HG03066 (cell line): ENCODE measurements at regions not wholly inside any gene's neighbourhood (a gene's known extent, or its start where the extent isn't known, plus 50 kb on each side); places are given as distances from the start of the nearest gene placed in this dataset.

Experiments used
- ATAC-seq: cut with Tn5 transposase; IDR thresholded peaks from one replicate; pipeline ENCODE4 v1.9.1; 2021; ENCODE audit warnings: low read depth; ENCODE audit not compliant: unreplicated experiment

DNA sequence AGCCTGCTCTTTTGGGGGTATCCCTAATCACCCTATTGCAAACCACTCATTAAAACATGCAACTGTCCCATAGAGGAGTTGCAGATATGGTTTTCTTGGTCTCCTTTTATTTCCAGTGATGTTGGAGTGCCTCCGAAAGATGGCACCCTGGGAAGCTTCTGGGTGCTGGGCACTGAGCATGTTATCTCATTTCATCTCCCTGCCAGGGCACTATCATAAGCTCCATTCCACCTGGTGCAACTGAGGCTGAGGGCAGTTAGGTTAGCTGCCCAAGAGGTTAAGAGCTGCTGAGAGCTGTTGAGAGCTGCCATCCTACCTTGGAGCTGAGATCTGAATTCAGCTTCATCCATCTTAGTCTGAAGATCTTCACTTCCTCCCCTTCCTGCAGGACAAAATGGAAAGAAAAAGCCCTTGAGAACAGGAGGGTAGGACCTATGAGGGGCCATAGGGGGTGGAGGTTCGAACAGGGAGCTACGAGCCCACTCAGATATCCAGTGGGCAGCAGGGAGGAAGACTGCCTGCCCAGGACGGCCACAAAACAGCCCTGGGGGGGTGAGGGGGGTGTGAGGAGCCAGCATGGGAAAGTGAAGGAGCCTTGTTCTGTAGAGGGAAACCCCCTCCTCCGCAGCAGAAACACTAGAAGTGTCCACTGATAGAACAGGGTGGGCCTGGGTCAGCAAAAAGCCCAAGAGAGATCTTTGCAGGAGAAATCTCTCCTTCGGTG, 202.5 kb downstream of the ZFP36L2 start:
- ATAC-seq: no peak

- no peak for ATAC-seq
These were observed 203.5 kb downstream of the ZFP36L2 start for GRCh38 chr2:43022896-43023295.

DNA sequence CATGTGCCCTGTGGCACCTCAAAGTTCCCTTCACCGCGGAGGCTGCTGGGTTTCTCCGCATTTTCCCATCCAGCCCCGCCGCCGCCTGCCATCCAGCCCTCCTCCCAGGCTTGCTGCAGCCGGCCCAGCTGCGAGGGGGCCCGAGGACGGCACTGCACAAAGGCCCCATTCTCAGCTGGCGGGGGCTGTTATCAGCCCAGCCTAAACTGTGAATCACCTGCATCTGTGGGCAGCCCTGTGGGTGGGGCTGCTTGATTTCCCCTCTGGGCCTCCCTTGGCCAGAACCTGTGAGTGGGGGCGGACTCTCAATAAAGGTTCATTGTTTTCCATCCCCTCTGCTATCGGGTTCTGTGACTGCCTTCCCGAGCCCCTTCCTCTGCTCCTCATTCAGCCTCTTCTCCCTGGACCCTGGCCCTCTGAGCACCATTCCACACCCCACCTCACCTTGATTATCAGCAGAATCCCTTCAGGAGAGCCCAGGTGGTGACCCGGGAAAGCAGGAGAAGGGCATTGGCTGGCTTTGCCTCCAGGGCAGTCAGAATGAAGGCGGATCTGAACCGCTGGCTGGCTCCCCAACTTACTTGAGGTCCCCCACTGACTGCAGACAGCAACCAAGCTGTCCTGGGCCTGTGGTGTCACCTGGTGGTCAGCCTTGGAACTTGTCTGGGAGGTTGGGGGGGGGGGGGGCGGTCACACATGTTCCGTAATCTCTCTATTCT, 204.5 kb downstream of the ZFP36L2 start:
- ATAC-seq: no peak

DNA sequence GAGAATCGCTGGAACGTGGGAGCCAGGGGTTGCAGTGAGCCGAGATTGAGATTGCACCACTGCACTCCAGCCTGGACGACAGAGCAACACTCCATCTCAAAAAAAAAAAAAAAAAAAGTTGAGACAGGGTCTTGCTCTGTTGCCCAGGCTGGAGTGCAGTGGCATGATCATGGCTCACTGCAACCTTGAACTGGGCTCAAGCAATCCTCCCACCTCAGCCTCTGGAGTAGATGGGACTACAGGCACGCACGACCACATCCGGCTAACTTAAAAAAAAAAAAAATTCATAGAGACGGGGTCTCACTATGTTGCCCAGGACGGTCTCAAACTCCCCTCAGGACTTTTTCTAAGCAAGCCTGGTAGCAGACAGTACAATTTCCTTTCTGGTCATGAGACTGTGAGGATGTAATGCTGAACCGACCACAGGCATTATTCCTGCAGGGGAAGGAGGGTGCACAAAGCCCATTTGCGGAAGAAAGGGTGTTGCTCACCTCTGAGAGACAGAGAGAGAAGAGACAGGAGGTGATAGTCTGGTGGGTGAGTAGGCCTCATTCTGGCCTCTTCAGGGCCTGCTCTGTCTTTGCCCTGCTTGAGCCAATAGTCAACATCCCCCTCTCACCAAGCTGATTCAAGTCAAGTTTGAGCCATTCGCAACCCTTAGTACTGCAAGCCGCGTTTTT, 205.3 kb downstream of the ZFP36L2 start:
- ATAC-seq: no peak

DNA sequence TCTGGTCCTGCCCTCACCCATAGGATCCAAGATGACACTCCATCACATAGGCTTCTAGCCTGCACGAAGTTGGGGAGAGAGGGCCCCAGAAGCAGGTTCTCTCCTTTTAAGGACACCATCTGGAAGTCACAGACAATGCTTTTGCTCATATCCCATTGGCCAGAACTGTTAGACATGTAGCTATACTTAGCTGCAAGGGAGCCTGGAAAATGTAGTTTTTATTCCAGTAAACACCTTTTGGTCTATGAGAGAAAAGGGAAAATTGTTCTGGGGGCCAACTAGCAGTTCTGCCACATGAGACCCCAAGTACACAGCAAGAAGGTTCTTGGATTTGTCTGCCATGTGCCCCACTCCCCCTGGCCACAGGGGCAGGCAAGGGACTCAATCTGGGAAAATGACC, 206.1 kb downstream of the ZFP36L2 start:
- no peak for ATAC-seq

DNA sequence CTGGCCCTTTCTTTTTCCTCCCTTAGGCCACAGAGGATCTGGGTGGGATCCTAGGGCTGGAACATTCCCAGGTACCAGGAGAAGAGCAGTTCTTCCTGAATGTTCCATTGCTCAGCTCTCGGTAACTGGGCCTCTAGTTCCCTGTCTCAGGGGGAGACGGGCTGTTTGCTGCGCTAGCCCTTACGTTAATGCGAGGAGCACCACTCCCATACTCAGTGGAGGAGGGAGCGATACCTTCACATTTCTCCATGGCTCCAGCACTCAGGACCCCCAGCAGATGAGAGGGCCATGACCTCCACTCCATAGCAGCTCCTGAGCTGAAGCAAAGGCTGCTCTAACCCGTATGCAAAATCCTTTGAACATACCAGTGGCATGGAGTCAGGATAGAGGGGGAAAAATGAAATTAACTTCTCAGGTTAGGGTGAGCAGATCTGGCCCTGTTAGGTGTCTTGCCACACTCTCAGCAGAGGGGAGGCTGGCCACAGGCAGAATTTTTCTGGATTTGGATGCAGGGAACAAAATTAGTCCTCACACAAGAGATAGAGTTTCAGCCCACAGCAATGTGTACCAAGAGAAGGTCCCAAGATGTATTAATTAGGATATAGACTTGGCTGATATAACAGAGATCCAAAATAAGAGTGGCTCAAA, 206.7 kb downstream of the ZFP36L2 start:
- ATAC-seq: no peak

GRCh38 chr2:43019025-43019367, 207.4 kb downstream of the ZFP36L2 start:
- ATAC-seq: no peak

- no peak for ATAC-seq
These were observed 208.0 kb downstream of the ZFP36L2 start for GRCh38 chr2:43018179-43019024.

DNA sequence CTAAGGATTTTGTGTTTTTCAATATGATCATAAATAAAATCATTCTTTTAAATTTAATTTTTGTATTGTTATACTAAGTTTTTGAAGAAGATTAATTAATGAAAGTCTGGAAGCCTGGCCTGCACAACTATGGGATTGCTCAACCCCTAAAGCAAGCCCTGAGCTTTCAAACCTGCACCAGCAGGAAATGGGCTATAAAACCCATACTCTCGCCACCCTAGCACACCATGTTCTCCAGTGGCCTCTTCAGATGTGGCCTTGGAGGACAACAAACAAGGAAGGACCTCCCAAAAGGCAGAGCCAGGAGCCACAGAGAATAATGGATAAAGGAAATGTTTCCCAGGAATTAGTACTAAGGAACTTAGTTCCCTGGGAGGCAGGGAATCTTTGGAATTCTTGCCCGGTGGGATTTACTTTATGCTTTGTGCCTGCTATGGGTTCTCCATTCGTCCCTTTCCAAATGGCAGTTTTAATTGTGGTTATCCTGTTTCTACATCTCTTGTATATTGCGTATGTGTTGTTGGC, 212.5 kb downstream of the ZFP36L2 start:
- no peak for ATAC-seq

GRCh38 chr2:43012966-43013365, 213.4 kb downstream of the ZFP36L2 start:
- no peak for ATAC-seq

GRCh38 chr2:43011158-43011491, 215.3 kb downstream of the ZFP36L2 start:
- ATAC-seq: no peak

DNA sequence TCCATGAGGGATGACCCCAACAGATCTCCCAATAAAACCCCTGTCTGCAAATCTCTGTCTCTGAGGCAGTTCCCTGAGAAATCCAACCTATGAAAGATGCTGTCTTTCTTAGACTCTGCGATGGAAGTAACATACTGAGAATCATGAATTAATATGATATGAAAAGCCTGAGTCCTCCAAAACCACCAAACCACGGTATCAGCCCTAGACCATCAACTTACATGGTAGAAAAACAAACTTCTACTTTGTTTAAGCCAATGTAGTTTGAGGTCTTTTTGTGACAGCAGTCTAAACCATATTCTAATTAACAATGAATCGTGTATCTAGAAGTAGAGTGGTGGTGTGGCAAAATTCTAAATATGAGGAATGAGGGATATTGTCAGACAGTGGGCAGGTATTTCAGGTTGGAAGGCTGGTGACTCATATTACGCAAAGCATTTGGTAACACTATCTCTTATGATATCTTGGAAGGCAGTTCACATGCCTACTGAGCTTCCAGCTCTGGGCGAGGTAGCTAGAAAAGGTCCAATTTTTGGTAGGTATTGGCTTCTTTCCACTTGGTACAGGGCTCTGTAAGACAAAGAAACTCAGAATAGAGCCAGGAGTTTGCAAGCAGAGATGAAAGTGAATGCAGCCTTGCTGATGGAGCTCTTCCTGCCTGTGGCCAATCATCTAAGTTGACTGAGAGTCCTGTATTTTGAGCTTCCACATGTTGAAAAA, 215.8 kb downstream of the ZFP36L2 start:
- no peak for ATAC-seq

- no peak for ATAC-seq
These were observed 217.0 kb downstream of the ZFP36L2 start for GRCh38 chr2:43009448-43009847.

DNA sequence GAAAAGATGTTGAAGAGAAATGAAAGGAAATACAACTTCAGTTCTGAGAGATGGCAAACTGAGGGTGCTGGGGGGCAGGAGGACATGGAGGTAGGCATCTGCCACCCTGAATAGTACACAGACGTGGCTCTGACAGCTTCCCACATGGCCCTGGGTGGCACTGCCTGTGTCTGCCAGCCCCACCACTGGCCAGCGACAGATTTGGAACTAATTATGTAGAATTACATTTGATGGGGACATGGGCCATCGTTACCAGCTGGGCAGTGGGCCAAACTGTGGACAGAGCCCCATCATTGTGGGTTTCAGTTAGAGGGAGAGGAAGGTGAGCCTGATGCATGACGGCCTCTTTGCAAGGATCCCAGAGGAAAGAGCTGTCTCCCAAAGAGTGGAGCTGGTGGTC, 216.0 kb upstream of the HAAO start:
- ATAC-seq: no peak

GRCh38 chr2:43007901-43008300, 215.5 kb upstream of the HAAO start:
- no peak for ATAC-seq

- ATAC-seq: no peak
These were observed 214.6 kb upstream of the HAAO start for GRCh38 chr2:43006834-43007543.

- no peak for ATAC-seq
These were observed 213.8 kb upstream of the HAAO start for GRCh38 chr2:43005975-43006833.
